OCI-LY1 (cell line): ENCODE measurements at regions not wholly inside any gene's neighbourhood (a gene's known extent, or its start where the extent isn't known, plus 50 kb on each side); places are given as distances from the start of the nearest gene placed in this dataset.

Source experiments
- CTCF ChIP-seq: fragments of 200-600 bp; sonication (generic), shearing (Covaris generic); IDR thresholded peaks from 2 replicates; pipeline ENCODE4 v1.5.1; 2017; ENCODE audit warnings: mild to moderate bottlenecking, antibody characterized with exemption, low read length, moderate library complexity, mixed read lengths
- EZH2 ChIP-seq: fragments of 200-600 bp; sonication (generic), shearing (Covaris generic); IDR thresholded peaks from 2 replicates; pipeline ENCODE4 v1.8.0; 2017; ENCODE audit warnings: borderline replicate concordance, mixed run types, mild to moderate bottlenecking, antibody characterized with exemption, low read length, moderate library complexity, mixed read lengths

GRCh38 chr2:74083750-74084149, 64.0 kb downstream of the BOLA3 start:
- TF ChIP-seq CTCF (no peak), EZH2 (no peak)
